Sigmoid colon (tissue), 6 donors: ENCODE measurements at regions not wholly inside any gene's neighbourhood (a gene's known extent, or its start where the extent isn't known, plus 50 kb on each side); places are given as distances from the start of the nearest gene placed in this dataset.

Experiments
- DNase-seq: peaks from one replicate; pipeline ENCODE4 v3.0.0-alpha.2; 2019
- H3K27ac ChIP-seq, 4 donors: fragments of 200-600 bp; sonication (generic); one replicate each; pipeline ENCODE4 v1.5.1; 2016 to 2019; ENCODE audit warnings: mild to moderate bottlenecking in 1 of 4
- H3K27me3 ChIP-seq, 3 donors: fragments of 200-600 bp; sonication (generic); one replicate each; pipeline ENCODE4 v1.5.1; 2019; ENCODE audit warnings: mild to moderate bottlenecking in 1 of 3
- H3K36me3 ChIP-seq, 4 donors: fragments of 200-600 bp; sonication (generic); one replicate each; pipeline ENCODE4 v1.5.1; 2016 to 2019
- H3K4me1 ChIP-seq, 4 donors: fragments of 200-600 bp; sonication (generic); one replicate each; pipeline ENCODE4 v1.5.1; 2017 to 2019
- H3K4me3 ChIP-seq, 4 donors: fragments of 200-600 bp; sonication (generic); one replicate each; pipeline ENCODE4 v1.5.1; 2017 to 2019; ENCODE audit warnings: mild to moderate bottlenecking in 2 of 4, moderate library complexity in 1 of 4
- H3K9me3 ChIP-seq, 4 donors: fragments of 200-600 bp in 3 of 4; sonication (generic) in 3 of 4; one replicate each; pipeline versions ENCODE4 v1.5.1 to v1.6.1; 2013 to 2019
- CTCF ChIP-seq, 4 experiments: fragments of 450-650 bp in 3 of 4; fragments of 200-600 bp in 1 of 4; IDR thresholded peaks; one replicate each; pipeline ENCODE4 v1.5.1; 2016 to 2019; ENCODE audit warnings: antibody characterized with exemption in 4 of 4, mild to moderate bottlenecking in 3 of 4, moderate library complexity in 2 of 4
- EP300 ChIP-seq, 4 donors: sonication (generic); formaldehyde crosslinking; IDR thresholded peaks; one replicate each; pipeline ENCODE4 v1.6.1; 2017; ENCODE audit warnings: antibody characterized with exemption in 4 of 4
- POLR2A ChIP-seq, 2 donors: fragments of 450-650 bp; IDR thresholded peaks; one replicate each; pipeline ENCODE4 v1.6.1; 2016; ENCODE audit warnings: antibody characterized with exemption in 2 of 2, mild to moderate bottlenecking in 2 of 2, moderate library complexity in 2 of 2
- POLR2AphosphoS5 ChIP-seq, 4 donors: sonication (generic); formaldehyde crosslinking; IDR thresholded peaks; one replicate each; pipeline ENCODE4 v1.6.1; 2017; ENCODE audit warnings: antibody characterized with exemption in 4 of 4
- WGBS, 2 donors: extraction: QIAGEN DNeasy Blood & Tissue Kit; methylation state at CpG; one replicate each; pipeline ENCODE4 v1.1.7; 2013; 5-methylcytosine and 5-hydroxymethylcytosine counted together
- intact Hi-C: fragments of 100-400 bp; cut with DNase I; formaldehyde crosslinking; loops from one replicate; pipeline ENCODE4 v1.15.1; 2023
- donor health status: healthy with polysubstance abuse.
- donor health status: healthy.

GRCh38 chr10:11682267-11682683 lies 59.9 kb upstream of the ECHDC3 start:
- Histone ChIP-seq H3K9me3 (no peaks in the 10 kb centered on the region), H3K4me1 (peaks cover 0 to 19% (median 12%) of the 10 kb centered on the region in 4 donors), H3K27ac (no peak overlapping the region), H3K27me3 (no peaks in the 10 kb centered on the region), H3K36me3 (no peaks in the 10 kb centered on the region), H3K4me3 (no peak overlapping the region)
- DNase-seq, result no peak
- 47 to 75% methylated on average over 6 of the region's 6 CpGs for WGBS, 2 donors
- intact Hi-C loops, result no loop called here
- TF ChIP-seq POLR2A (IDR thresholded peaks at IDR 0.05), result no peak
- TF ChIP-seq CTCF (IDR thresholded peaks at IDR 0.05), result no peak
- no peak for TF ChIP-seq EP300 (IDR thresholded peaks at IDR 0.05)

- Histone ChIP-seq H3K4me1 (peaks cover 0 to 11% (median 9%) of the 10 kb centered on the region in 4 donors), H3K9me3 (no peaks in the 10 kb centered on the region), H3K4me3 (no peak overlapping the region), H3K36me3 (no peaks in the 10 kb centered on the region), H3K27ac (no peak overlapping the region), H3K27me3 (peaks cover 0 to 5% (median 0%) of the 10 kb centered on the region in 3 donors)
- intact Hi-C loops, result no loop called here
- WGBS, 2 donors, result 83 to 91% methylated on average over 6 of the region's 6 CpGs
- TF ChIP-seq EP300 (IDR thresholded peaks at IDR 0.05) (no peak), POLR2AphosphoS5 (IDR thresholded peaks at IDR 0.05) (no peak), CTCF (IDR thresholded peaks at IDR 0.05) (no peak)
- no peak for DNase-seq
Observed at GRCh38 chr10:11680496-11680895, 61.7 kb upstream of the ECHDC3 start.

- intact Hi-C loops, result no loop called here
- no peak overlapping the region for H3K4me3 ChIP-seq
- TF ChIP-seq CTCF (IDR thresholded peaks at IDR 0.05), result no peak
- TF ChIP-seq EP300 (IDR thresholded peaks at IDR 0.05), result no peak
- no peak for TF ChIP-seq POLR2A (IDR thresholded peaks at IDR 0.05)
- TF ChIP-seq POLR2AphosphoS5 (IDR thresholded peaks at IDR 0.05), result no peak
- WGBS, 2 donors, result 52 to 72% methylated on average over 3 of the region's 3 CpGs
- DNase-seq, result peak; percentile 10
- peaks cover 0 to 6% (median 5%) of the 10 kb centered on the region in 4 donors for H3K4me1 ChIP-seq
- peaks cover 0 to 5% (median 0%) of the 10 kb centered on the region in 3 donors for H3K27me3 ChIP-seq
- H3K36me3 ChIP-seq, result no peaks in the 10 kb centered on the region
- no peak overlapping the region for H3K27ac ChIP-seq
- H3K9me3 ChIP-seq, result no peaks in the 10 kb centered on the region
Observed at GRCh38 chr10:11679946-11680345, 62.2 kb upstream of the ECHDC3 start.

- no peak for TF ChIP-seq POLR2AphosphoS5 (IDR thresholded peaks at IDR 0.05)
- TF ChIP-seq POLR2A (IDR thresholded peaks at IDR 0.05), result no peak
- no peak for TF ChIP-seq CTCF (IDR thresholded peaks at IDR 0.05)
- TF ChIP-seq EP300 (IDR thresholded peaks at IDR 0.05), result no peak
- Histone ChIP-seq H3K27me3 (peaks cover 0 to 5% (median 0%) of the 10 kb centered on the region in 3 donors), H3K27ac (no peak overlapping the region), H3K4me3 (no peak overlapping the region), H3K4me1 (no peaks in the 10 kb centered on the region), H3K36me3 (no peaks in the 10 kb centered on the region), H3K9me3 (no peaks in the 10 kb centered on the region)
- peak; percentile 55 for DNase-seq
- intact Hi-C loops, result no loop called here
- 72 to 84% methylated on average over 17 of the region's 17 CpGs for WGBS, 2 donors
Observed at GRCh38 chr10:11678074-11678793, 63.9 kb upstream of the ECHDC3 start.

- Histone ChIP-seq H3K4me3 (no peak overlapping the region), H3K9me3 (no peaks in the 10 kb centered on the region), H3K4me1 (no peaks in the 10 kb centered on the region), H3K27ac (no peak overlapping the region), H3K36me3 (no peaks in the 10 kb centered on the region), H3K27me3 (peaks cover 0 to 5% (median 0%) of the 10 kb centered on the region in 3 donors)
- DNase-seq, result peak; percentile 33
- intact Hi-C loops, result no loop called here
- 83 to 90% methylated on average over 12 of the region's 12 CpGs for WGBS, 2 donors
- TF ChIP-seq POLR2A (IDR thresholded peaks at IDR 0.05), result no peak
- no peak for TF ChIP-seq POLR2AphosphoS5 (IDR thresholded peaks at IDR 0.05)
Observed at GRCh38 chr10:11677480-11677879, 64.7 kb upstream of the ECHDC3 start.
